Suppressor macrophage treated with lipopolysaccharide for 1 hour (primary cell): ENCODE measurements at regions not wholly inside any gene's neighbourhood (a gene's known extent, or its start where the extent isn't known, plus 50 kb on each side); places are given as distances from the start of the nearest gene placed in this dataset.

Experiments
- DNase-seq, 3 donors: peaks; one replicate each; pipeline ENCODE4 v3.0.0-alpha.2; 2020 to 2022

GRCh38 chr5:53826504-53826903 lies 266.1 kb downstream of the NDUFS4 start:
- no peak for DNase-seq

- DNase-seq: no peak
Observed at GRCh38 chr5:53827211-53827651, 266.8 kb downstream of the NDUFS4 start.

DNA sequence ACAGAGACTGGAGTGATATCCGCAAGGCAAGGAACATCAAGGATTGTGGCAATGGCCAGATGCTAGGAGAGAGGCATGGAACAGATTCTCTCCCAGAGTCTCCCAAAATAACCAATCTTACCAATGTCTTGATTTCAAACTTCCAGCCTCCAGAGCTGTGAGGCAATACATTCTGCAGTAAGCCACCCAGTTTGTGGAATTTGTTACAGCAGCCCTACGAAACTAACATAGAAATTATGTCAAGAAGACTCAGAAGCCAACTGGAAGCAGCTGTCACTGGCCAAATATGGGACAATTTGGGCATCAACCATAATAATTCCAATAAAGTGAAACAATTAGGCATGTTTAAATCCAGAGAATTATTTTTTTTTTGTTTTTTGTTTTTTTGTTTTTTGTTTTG lies 271.1 kb downstream of the NDUFS4 start:
- no peak for DNase-seq
